A673 (cell line): ENCODE measurements at regions not wholly inside any gene's neighbourhood (a gene's known extent, or its start where the extent isn't known, plus 50 kb on each side); places are given as distances from the start of the nearest gene placed in this dataset.

ENCODE experiments used
- EZH2 ChIP-seq: fragments of 200-600 bp; sonication (generic); IDR thresholded peaks from 2 replicates; pipeline ENCODE4 v1.6.1; 2017; ENCODE audit warnings: borderline replicate concordance, low read depth, mild to moderate bottlenecking, mixed read lengths, antibody characterized with exemption, low read length; ENCODE audit not compliant: poor library complexity, severe bottlenecking
- TF ChIP-seq, protein P1 (sequence below): fragments of 300-800, 200-600 bp; sonication (generic); conservative IDR thresholded peaks from 2 replicates; pipeline ENCODE4 v1.5.1; 2017; ENCODE audit warnings: low read depth, mild to moderate bottlenecking, antibody characterized with exemption, low read length, moderate library complexity, mixed read lengths

DNA sequence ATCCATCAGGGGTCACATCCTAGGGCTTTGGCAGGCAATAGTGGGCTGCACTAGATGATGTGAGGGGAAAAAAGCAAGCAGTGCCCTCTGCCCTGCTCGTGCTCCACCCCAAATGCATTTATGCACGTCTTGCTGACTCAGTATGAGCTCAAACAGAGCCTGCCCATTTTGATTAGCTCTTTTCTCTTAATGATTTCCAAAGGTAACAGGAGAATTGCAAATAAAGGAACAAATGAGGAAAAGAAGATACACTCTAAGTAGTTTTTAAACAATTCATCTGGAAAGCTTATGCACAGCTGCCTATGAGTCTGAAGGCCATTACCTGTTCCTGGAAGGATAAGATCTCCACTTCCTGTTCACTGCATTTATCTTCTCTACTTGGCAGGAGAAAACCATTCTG is 364.2 kb downstream of the TMEM232 start:
- TF ChIP-seq, protein P1, sequence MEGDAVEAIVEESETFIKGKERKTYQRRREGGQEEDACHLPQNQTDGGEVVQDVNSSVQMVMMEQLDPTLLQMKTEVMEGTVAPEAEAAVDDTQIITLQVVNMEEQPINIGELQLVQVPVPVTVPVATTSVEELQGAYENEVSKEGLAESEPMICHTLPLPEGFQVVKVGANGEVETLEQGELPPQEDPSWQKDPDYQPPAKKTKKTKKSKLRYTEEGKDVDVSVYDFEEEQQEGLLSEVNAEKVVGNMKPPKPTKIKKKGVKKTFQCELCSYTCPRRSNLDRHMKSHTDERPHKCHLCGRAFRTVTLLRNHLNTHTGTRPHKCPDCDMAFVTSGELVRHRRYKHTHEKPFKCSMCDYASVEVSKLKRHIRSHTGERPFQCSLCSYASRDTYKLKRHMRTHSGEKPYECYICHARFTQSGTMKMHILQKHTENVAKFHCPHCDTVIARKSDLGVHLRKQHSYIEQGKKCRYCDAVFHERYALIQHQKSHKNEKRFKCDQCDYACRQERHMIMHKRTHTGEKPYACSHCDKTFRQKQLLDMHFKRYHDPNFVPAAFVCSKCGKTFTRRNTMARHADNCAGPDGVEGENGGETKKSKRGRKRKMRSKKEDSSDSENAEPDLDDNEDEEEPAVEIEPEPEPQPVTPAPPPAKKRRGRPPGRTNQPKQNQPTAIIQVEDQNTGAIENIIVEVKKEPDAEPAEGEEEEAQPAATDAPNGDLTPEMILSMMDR: no peak
- no peak for TF ChIP-seq EZH2
